GM19455 (cell line): ENCODE measurements at regions not wholly inside any gene's neighbourhood (a gene's known extent, or its start where the extent isn't known, plus 50 kb on each side); places are given as distances from the start of the nearest gene placed in this dataset.

Source experiments
- ATAC-seq: cut with Tn5 transposase; IDR thresholded peaks from one replicate; pipeline ENCODE4 v1.9.1; 2021; ENCODE audit not compliant: unreplicated experiment

DNA sequence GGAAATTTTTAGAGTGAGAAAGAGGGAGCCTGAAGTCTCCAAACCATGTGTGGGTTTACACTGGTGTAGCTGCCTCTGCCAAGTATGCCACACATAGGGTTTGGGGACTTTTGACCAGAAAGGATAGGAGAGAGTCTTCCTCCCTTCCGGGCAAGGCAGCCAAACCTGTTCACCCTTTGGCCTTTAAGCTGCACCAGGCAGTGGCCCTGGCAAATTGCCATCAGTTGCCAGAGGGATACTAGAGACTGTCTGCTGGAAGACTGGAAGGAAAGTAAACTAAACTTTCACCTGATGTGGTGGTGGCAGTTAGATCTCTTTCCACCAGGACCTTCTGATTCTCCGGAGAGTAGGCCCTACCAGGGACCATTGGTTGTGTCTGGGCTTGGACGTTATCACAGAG is 1263.2 kb downstream of the FAM181B start:
- ATAC-seq, result no peak

DNA sequence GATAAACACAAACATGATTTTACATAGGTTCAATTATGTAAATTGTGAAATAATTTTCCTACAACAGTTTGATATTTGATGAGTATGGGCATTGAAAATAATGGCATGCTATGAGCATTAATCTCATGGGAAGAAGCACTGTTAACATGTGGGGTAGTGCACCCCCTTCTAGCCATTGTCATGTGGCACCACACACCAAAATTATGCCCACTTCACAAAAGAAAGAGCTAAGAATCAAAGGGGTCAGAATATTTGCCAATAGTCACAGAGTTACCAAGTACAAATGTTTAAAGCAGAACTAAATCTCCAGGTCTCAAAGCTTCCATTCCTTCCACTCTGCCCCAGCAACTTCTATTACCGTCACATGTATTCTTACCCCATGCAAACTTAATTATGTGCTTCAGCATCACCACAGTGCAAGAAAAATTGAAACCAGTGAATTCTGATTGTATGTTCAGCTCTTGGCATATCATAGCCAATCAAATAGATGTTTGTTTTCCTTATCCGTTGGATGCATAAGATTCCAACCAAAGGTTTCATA is 1273.8 kb downstream of the FAM181B start:
- ATAC-seq, result no peak

DNA sequence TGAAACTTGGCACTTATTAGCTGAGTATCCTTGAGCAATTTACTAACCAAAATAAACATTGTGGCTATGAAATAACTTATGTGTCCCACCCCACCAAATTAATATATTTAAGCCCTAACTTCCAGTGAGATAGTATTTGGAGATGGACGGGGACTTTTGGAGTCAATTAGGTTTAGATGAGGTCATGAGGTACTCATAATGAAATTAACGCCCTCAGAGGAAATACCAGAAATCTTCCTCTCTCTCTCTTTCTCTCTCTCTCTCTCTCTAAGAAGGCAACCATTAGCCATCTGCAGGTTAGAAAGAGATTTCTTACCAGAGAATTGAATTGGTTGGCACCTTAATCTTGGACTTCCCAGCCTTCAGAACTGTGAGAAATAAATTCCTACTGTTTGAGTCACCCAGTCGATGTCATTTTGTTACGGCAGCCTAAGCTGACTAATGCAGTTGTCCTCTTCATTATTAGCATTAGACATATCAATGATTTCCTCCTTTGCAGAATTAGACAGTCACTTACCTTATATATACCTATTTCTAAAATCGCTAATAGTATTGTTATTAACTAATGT is 1284.0 kb downstream of the FAM181B start:
- ATAC-seq, result no peak

DNA sequence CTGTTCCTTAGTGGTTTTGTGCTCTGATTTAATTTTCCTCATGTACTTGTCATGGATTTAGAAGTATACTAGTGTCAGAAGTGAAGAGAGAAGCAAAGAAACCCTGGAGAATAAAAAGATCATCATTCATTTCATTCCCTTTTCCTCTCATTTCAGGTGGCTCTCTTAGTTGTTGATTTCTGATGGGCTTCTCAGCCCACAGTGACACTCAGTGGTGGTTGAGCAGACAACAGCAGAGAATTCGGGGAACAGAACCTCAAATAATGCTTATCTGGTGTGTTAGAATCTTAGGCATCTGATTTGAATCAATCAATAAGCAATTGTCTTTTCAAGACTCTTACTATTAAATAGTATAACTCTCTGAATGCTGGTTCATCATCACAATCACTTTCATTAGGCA is 1289.4 kb downstream of the FAM181B start:
- ATAC-seq, result no peak

DNA sequence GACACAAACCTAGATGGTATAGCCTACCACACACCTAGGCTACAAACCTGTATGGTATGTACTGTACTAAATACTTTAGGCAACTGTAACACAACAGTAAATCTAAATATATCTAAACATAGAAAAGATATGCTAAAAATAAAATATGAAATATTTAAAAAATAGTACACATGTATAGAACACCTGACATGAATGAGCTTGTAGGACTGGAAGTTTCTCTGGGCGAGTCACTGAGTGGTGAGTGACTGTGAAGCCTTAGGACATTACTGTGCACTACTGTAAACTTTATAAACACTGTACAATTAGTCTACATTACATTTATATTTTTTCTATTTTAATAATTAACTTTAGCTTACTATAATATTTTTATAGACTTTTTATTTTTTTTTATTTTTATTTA is 1301.3 kb downstream of the FAM181B start:
- ATAC-seq, result no peak

DNA sequence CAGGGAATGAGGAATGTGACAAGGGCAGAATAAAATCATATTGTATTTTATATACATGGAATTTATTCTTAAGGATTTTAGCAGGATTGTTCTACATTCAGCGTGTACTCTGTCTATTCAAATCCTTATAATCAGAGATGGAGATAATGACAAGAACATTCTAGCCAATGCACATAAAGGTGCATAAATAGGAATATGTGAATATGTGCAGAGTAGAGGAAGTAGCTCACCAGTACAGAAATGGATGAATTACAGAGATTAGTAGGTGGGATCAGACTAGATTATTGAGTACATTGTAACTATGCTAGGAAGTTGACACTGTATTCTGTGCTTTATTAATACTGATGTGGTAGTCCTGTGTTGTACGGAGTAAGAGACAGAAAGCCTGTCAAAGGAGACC is 1308.8 kb downstream of the FAM181B start:
- ATAC-seq, result no peak

DNA sequence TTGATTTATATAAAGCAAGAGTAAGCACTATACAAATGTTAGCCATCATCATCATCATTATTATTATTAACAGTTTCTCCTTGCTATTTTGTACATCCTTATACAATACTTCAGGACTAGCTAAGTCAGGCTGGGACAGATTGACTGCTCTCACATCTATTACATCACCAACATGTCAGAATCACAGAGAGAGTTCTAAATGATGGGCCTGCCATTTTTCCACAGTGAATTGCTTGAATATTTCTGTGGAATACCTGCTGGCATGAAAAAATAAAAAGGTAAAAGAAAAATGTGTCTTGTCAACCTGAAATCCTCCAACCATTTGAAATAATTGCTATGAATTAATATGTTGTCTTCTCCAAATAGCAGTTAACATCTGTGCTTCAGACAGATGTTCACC is 1311.3 kb downstream of the FAM181B start:
- ATAC-seq, result no peak

DNA sequence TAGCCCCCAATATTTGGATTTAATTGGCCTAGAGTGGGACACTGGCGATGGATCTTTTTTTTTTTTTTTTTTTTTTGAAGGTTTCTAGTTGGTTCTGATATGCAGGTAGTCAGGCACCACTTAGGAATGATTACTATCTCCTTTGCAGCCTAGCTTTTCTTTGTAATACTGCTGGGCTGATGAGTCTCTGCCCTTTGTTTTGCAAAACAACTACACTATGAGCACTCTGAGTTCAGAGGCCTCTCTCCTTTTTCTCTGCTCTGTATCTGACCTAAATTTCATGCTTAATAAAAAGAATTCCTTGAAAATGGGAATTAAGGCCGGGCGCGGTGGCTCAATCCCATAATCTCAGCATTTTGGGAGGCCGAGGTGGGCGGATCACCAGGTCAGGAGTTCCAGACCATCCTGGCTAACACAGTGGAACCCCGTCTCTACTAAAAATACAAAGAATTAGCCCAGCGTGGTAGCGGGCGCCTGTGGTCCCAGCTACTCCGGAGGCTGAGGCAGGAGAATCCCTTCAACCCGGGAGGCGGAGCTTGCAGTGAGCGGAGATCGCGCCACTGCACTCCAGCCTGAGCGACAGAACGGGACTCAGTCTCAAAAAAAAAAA is 1312.3 kb downstream of the FAM181B start:
- ATAC-seq, result no peak

DNA sequence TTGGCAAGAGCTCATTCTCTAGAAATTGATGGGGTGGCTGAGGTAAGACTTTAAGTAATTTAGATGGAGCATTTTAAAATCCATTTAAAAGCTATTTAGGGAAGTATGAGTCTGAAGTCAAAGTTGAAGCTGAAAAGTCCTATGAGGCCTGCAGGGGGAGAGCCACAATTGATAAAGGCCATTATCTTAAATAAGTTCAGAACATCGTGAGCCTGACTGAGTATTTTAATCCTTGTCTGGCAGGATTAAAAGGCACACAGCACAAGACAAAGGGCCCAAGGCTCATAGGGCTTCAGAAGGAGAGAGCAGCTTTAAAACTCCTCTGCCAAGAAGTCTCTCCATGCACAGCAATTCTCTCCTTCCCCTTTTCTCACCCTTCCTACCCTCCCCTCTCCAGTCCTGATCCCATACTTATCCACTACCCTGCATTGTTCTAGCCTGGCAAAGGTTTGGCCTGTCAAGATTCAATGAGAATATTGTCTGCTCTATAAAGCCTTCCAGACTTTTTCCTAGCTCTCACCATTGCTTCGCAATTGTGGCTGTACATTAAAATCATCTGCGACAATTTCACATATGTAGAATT is 1312.9 kb downstream of the FAM181B start:
- ATAC-seq, result no peak

DNA sequence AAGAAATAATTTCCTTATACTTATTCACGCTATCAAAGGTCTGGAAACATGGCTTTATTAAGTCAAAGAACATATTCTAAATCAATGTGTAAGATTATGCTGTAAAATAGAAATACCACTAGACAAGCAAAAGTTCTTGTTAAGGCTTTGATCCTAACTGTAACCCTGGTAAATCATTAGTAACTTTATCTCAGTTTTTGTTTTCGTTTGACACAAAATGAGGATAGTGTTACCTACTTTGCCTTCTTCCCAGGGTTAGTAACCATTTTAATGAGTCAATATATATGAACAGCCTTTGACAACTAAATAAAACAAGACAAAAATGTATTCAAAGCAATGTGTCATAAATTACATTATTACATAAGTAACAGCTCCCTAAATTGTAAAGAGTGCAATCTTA is 1336.3 kb downstream of the FAM181B start:
- no peak for ATAC-seq

DNA sequence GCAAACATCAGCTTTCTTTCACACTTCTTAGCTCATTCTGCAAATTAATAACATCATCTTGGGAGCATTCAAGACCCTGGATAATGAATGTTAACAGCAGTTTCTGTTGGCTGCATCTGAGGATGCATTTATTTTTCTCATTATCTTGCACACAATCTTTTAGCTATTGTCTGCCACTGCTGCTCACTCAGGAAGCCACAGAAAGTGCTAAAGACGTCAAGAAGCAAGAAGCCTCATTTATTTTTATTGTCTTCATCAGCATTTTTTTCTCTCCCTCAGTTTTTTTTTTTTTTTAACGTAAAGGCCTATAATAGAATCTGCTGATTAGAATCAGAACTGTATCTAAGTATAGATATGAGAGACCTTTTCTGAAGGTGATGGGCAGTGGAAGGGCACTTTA is 1339.4 kb downstream of the FAM181B start:
- ATAC-seq, result no peak

DNA sequence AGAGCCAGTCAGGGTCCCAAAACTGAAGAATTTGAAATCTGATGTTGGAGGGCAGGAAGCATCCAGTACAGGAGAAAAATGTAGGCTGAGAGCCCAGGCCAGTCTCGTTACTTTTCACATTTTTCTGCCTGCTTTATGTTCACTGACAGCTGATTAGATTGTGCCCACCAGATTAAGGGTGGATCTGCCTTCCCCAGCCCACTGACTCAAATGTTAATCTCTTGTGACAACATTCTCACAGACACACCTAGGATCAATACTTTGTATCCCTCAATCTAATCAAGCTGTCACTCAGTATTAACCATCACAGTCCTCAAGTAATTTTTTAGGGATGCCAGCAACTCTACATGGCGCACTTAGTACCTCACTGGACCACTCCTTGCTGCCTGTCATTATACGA is 1345.3 kb downstream of the FAM181B start:
- ATAC-seq, result no peak

DNA sequence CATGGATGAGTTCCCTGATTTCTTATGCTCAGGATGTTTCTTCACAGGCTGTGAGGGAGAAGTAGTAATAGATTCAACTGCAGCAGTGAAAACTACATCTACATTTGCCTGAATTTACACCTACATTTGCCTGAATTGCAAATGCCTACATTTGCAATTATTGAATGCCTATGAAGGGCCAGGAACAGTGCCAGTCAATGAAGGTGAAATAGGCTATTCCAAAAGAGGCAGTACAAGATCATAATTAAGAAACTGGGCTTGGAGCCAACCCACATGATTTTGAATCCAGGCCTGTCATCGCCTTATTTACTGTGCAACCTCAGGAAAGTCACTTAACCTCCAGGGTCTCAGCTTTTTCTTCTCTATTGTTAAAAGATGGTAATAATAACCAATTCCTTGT is 1353.3 kb downstream of the FAM181B start:
- ATAC-seq, result no peak

DNA sequence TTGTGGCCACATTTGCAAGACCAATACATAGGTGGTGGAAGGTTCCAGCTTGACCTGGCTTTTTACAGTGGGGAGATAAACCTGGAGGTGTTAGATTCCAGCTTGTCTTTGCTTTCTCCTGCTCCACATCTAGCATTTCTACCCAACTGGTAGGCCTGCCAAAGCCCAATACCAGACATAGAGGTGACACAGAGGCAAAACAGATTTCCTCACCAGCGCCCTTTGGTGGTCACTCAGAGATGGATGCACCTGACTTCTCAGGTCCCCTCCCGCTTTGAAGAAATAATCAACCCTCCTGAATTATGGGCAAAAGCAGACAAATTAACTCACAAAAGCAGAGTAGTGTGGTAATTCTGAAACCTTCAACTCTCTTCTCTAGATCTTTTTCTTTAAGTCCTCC is 1356.2 kb downstream of the FAM181B start:
- ATAC-seq, result no peak

DNA sequence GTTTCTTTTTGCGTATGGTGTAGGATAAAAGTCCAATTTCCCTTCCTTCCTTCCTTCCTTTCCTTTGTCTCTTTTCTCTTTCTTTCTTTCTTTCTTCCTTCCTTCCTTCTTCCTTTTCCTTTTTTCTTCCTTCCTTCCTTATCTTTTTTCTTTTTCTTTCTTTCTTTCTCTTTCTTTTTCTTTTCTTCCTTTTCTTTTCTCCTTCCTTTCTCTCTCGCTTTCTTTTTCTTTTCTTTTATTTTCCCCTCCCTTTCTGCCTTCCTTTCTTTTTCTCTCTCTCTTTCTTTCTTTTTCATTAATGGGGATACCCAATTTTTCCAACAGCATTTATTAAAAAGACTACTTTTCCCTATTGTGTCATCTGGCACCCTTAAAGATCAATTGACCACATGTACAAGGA is 1359.7 kb downstream of the FAM181B start:
- ATAC-seq, result no peak

DNA sequence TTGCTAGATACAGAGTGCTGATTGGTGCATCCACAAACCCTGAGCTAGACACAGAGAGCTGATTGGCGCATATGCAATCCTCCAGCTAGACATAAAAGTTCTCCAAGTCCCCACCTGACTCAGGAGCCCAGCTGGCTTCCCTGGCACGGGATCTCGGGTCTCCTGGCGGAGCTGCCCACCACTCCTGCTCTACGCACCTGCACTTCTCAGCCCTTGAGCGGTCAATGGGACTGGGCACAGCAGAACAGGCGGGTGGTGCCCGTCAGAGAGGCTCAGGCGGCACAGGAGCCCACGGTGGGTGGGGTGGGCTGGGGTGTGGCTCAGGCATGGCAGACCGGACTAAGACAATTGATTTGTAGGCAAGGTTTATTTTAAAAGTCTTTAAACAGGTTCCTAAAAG is 1365.5 kb downstream of the FAM181B start:
- ATAC-seq, result no peak

DNA sequence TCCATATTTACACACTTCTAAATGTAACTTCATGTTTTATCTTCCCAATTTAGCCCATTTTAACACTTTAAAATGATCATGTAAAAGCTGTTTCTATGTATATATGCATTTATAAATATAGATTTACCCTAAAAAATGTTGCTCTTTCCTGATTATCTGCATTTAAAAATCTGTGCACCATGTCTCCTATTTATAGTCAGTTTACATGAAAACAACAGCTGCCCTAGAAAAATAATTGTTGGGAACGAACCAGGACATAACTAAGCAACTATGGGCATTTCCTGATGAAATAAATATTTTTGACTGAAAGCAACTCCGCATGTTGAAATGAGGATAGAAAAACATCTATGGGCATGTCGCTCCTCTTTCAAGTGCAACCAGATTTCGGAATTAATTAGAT is 1368.2 kb downstream of the FAM181B start:
- no peak for ATAC-seq

DNA sequence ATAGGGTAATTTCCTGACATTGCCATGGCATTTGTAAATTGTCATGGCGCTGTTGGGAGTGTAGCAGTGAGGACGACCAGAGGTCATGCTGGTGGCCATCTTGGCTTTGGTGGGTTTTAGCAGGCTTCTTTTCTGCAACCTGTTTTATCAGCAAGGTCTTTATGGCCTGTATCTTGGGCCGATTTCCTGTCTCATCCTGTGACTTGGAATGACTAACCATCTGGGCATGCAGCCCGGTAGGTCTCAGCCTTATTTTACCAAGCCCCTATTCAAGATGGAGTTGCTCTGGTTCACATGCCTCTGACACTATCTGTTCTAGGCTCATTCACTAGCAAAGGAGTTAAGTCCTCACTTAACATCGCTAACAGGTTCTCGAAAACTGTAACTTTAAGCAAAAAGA is 1374.2 kb downstream of the FAM181B start:
- no peak for ATAC-seq

DNA sequence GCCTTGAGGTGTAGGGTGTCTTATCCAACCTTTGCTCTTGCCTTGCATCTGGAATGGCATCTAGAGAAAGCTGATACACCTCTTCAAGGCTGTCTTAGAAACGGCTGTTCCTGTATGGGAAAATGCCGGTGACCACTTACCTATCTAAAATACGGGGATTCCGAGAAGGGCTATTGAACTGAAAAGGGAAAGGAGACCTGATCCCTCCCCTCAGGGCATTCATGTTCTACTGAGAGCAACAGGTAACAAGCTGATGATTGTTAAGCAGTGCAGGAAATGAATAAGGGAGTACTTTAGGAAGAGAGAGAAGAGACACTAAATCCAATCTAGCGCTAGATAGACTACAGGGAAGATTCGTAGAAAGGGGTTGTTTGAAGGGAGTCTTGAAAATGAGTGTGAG is 1388.1 kb downstream of the FAM181B start:
- no peak for ATAC-seq

DNA sequence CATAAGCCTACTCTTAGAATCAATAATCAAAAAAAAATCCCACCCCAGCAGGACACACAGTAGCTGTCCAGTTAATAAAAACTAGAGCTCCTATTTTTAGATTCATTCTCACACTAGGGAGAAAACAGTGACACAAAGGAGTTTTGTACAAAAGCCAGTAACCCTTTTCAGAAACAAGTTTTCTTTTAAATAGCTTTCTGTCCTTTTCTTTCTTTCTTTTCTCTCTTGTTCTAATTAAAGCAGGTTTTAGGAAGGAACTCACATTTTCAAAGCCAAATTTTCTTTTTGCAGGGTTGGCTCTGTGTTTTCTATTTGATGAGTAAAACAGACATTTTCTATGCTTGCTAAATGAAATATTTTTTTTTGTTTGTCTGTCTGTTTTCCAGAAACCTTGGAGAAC is 1390.7 kb downstream of the FAM181B start:
- no peak for ATAC-seq

DNA sequence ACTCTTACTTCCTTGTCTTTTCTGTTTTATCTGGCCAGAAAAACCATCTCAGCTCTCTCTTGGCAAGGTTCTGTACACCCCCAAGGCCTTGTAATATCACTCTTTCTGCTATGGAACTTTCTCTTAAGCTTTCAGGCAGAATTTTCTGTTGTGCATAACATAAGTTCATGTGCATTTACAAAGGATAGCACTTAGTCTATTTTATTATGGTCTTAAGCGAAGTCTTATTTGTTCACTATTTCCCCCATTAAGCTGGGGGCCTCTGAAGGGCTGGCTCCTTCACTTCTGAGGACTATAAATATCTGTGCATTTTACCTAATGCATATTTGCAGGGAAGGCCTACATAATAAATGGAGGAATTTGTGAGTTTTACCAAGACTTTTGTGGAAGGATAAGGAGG is 1393.4 kb downstream of the FAM181B start:
- no peak for ATAC-seq

DNA sequence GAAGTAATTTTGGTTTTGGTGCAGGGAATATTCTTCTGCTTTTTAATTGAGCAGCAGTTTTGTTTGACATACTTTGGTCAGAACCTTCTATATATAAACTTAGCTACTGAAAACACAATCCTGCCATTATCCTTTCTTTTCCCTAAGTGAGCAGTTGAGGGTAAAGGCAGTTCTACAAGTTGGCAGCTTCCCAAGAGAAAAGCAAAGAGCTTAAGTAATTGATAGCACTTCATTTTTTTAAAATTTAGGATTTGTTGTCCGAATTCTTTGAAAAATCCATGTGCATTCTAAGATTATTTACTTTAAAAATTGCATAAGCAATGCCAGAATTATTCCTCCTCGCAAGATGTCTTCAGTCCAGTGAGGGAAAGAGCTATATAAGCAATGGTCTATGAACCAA is 1394.1 kb downstream of the FAM181B start:
- ATAC-seq, result no peak

DNA sequence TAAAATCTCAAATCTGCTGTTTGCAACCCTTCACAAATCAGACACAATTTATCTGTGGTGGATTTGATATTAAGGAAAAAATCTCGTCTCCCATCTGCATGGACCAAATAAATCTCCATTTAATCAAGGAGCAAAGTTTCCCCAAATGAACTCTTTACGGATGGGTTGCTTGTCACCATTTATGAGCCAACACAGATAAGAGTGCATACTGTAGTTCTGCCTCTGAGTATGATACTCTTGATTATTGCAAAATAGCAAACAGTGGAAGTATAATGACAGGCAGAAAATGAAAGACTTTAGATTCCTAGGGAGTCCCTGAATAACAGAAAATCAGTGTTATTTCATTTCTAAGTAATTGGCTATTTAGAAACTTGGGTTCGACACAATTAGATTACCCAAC is 1395.9 kb downstream of the FAM181B start:
- no peak for ATAC-seq
